ENCODE measurements at regions not wholly inside any gene's neighbourhood (a gene's known extent, or its start where the extent isn't known, plus 50 kb on each side); places are given as distances from the start of the nearest gene placed in this dataset.

GRCh38 chr17:45689451-45689850 lies 94.7 kb upstream of the CRHR1 start:
- no peak for DNase-seq

- no peak for DNase-seq
These were observed 93.4 kb upstream of the CRHR1 start for GRCh38 chr17:45690625-45691275.

- no peak for DNase-seq
These were observed 91.5 kb upstream of the CRHR1 start for GRCh38 chr17:45692661-45693060.

GRCh38 chr17:45693792-45694191 lies 90.3 kb upstream of the CRHR1 start:
- no peak for DNase-seq

GRCh38 chr17:45696442-45696841 lies 87.7 kb upstream of the CRHR1 start:
- DNase-seq, result no peak

- no peak for DNase-seq
These were observed 87.0 kb upstream of the CRHR1 start for GRCh38 chr17:45697076-45697475.

GRCh38 chr17:45700171-45701090 lies 83.7 kb upstream of the CRHR1 start:
- DNase-seq, result no peak

- no peak for DNase-seq
These were observed 81.4 kb upstream of the CRHR1 start for GRCh38 chr17:45702666-45703266.

GRCh38 chr17:45703348-45703747 lies 80.8 kb upstream of the CRHR1 start:
- no peak for DNase-seq

- no peak for DNase-seq
These were observed 80.3 kb upstream of the CRHR1 start for GRCh38 chr17:45703806-45704205.

- DNase-seq, result no peak
These were observed 79.9 kb upstream of the CRHR1 start for GRCh38 chr17:45704251-45704650.

- DNase-seq, result no peak
These were observed 78.8 kb upstream of the CRHR1 start for GRCh38 chr17:45705123-45706009.

GRCh38 chr17:45706033-45706432 lies 78.1 kb upstream of the CRHR1 start:
- DNase-seq, result no peak

- DNase-seq, result no peak
These were observed 75.3 kb upstream of the CRHR1 start for GRCh38 chr17:45708707-45709290.

GRCh38 chr17:45709728-45710288 lies 74.3 kb upstream of the CRHR1 start:
- DNase-seq, result no peak

GRCh38 chr17:45715787-45716186 lies 68.3 kb upstream of the CRHR1 start:
- DNase-seq, result no peak

GRCh38 chr17:45718791-45719190 lies 65.3 kb upstream of the CRHR1 start:
- DNase-seq, result no peak

- no peak for DNase-seq
These were observed 64.6 kb upstream of the CRHR1 start for GRCh38 chr17:45719335-45720071.

- DNase-seq, result no peak
These were observed 63.7 kb upstream of the CRHR1 start for GRCh38 chr17:45720386-45720785.

GRCh38 chr17:45722161-45722560 lies 62.0 kb upstream of the CRHR1 start:
- no peak for DNase-seq

GRCh38 chr17:45729294-45729907 lies 54.7 kb upstream of the CRHR1 start:
- no peak for DNase-seq
